ENCODE measurements at regions not wholly inside any gene's neighbourhood (a gene's known extent, or its start where the extent isn't known, plus 50 kb on each side); places are given as distances from the start of the nearest gene placed in this dataset.

DNA sequence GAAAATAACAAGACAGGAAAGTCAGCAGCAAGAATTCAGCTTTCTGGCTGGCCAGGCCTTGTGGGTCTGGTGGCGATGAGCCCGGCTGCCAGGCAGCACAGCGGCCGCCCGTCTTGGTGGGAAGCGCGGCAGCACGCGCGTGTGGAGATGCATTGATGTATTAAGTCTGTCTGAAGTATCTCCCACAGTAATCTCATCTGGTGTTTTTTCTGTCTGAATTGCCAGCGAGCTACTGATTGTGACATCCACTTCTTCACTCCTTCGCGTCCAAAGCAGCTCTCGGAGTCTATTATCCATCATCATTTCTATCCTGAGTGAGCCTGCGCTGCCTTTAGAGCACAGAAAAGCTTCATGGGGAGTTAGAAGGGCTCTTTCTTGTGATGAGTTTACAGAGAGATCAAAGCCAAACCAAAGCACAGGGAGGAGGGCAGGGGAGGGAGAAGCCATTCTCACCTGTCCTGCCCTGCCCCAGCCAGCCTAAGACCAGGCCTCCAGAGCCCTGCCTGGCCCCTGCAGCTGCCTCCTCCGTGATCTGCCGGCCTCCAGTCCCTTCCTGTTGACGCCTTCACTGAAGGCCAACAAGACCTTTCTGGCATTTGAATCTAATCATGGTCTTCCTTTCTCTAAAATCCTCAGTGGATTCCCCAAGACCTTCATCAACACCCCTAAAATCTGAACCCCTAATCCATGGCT lies 1419.0 kb downstream of the TBC1D22A start:
- no peak for ATAC-seq
- TF ChIP-seq ZFP30 (CRISPR knock-in tag; IDR thresholded peaks at IDR 0.05), result no peak
- TF ChIP-seq TOX (CRISPR knock-in tag; IDR thresholded peaks at IDR 0.05; ENCODE audit: borderline replicate concordance), result no peak
- no peak for TF ChIP-seq PPARA (CRISPR knock-in tag; IDR thresholded peaks at IDR 0.05; ENCODE audit: borderline replicate concordance)
- no peak for TF ChIP-seq ZNF8 (CRISPR knock-in tag; IDR thresholded peaks at IDR 0.05)
- TF ChIP-seq OSR1 (CRISPR knock-in tag; IDR thresholded peaks at IDR 0.05), result no peak
- TF ChIP-seq, protein P1, sequence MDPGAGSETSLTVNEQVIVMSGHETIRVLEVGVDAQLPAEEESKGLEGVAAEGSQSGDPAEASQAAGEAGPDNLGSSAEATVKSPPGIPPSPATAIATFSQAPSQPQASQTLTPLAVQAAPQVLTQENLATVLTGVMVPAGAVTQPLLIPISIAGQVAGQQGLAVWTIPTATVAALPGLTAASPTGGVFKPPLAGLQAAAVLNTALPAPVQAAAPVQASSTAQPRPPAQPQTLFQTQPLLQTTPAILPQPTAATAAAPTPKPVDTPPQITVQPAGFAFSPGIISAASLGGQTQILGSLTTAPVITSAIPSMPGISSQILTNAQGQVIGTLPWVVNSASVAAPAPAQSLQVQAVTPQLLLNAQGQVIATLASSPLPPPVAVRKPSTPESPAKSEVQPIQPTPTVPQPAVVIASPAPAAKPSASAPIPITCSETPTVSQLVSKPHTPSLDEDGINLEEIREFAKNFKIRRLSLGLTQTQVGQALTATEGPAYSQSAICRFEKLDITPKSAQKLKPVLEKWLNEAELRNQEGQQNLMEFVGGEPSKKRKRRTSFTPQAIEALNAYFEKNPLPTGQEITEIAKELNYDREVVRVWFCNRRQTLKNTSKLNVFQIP (CRISPR knock-in tag; IDR thresholded peaks at IDR 0.05; ENCODE audit: borderline replicate concordance, low read depth), result no peak
- TF ChIP-seq ISL1 (CRISPR knock-in tag; IDR thresholded peaks at IDR 0.05), result no peak
- TF ChIP-seq SNAI2 (CRISPR knock-in tag; IDR thresholded peaks at IDR 0.05), result no peak
- no peak for TF ChIP-seq ARNTL (CRISPR knock-in tag; IDR thresholded peaks at IDR 0.05; ENCODE audit: borderline replicate concordance, low read depth)
- TF ChIP-seq ESRRG (CRISPR knock-in tag; IDR thresholded peaks at IDR 0.05), result no peak
- TF ChIP-seq GLIS3 (CRISPR knock-in tag; IDR thresholded peaks at IDR 0.05), result no peak
- TF ChIP-seq, protein P2, sequence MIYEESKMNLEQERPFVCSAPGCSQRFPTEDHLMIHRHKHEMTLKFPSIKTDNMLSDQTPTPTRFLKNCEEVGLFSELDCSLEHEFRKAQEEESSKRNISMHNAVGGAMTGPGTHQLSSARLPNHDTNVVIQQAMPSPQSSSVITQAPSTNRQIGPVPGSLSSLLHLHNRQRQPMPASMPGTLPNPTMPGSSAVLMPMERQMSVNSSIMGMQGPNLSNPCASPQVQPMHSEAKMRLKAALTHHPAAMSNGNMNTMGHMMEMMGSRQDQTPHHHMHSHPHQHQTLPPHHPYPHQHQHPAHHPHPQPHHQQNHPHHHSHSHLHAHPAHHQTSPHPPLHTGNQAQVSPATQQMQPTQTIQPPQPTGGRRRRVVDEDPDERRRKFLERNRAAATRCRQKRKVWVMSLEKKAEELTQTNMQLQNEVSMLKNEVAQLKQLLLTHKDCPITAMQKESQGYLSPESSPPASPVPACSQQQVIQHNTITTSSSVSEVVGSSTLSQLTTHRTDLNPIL (CRISPR knock-in tag; IDR thresholded peaks at IDR 0.05; ENCODE audit: low read depth), result no peak
- no peak for TF ChIP-seq TCF4 (CRISPR knock-in tag; IDR thresholded peaks at IDR 0.05; ENCODE audit: borderline replicate concordance)

DNA sequence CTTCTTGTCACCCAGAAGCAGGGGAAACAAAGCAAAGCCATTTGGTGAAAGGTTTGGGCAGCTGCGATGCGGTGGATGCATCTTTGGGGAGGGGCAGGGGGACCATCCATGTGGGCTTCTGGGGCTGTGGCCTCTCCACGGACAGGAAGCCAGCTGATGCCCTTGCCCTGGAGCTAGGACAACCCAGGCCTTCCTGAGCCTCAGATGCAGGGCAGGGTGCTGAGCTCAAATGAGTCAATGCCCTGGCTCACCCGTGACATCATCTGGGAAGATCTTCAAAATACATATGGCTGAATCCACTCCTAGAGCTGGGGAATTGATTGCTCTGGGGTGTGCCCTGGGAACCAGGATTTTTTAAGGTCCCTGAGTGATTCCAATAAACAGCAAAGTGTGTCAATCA lies 1418.2 kb downstream of the TBC1D22A start:
- no peak for ATAC-seq
- TF ChIP-seq OSR1 (CRISPR knock-in tag; IDR thresholded peaks at IDR 0.05) (no peak), ZFP3 (CRISPR knock-in tag; IDR thresholded peaks at IDR 0.05) (no peak), ISL1 (CRISPR knock-in tag; IDR thresholded peaks at IDR 0.05) (no peak), ZNF8 (CRISPR knock-in tag; IDR thresholded peaks at IDR 0.05) (no peak), CSDC2 (CRISPR knock-in tag; IDR thresholded peaks at IDR 0.05) (no peak), PPARA (CRISPR knock-in tag; IDR thresholded peaks at IDR 0.05; ENCODE audit: borderline replicate concordance) (no peak), RARB (CRISPR knock-in tag; IDR thresholded peaks at IDR 0.05) (no peak)
- TF ChIP-seq, protein P3, sequence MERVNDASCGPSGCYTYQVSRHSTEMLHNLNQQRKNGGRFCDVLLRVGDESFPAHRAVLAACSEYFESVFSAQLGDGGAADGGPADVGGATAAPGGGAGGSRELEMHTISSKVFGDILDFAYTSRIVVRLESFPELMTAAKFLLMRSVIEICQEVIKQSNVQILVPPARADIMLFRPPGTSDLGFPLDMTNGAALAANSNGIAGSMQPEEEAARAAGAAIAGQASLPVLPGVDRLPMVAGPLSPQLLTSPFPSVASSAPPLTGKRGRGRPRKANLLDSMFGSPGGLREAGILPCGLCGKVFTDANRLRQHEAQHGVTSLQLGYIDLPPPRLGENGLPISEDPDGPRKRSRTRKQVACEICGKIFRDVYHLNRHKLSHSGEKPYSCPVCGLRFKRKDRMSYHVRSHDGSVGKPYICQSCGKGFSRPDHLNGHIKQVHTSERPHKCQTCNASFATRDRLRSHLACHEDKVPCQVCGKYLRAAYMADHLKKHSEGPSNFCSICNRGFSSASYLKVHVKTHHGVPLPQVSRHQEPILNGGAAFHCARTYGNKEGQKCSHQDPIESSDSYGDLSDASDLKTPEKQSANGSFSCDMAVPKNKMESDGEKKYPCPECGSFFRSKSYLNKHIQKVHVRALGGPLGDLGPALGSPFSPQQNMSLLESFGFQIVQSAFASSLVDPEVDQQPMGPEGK (CRISPR knock-in tag; IDR thresholded peaks at IDR 0.05; ENCODE audit: borderline replicate concordance), result no peak
- TF ChIP-seq, protein P1 (CRISPR knock-in tag; IDR thresholded peaks at IDR 0.05; ENCODE audit: borderline replicate concordance, low read depth), result no peak
- TF ChIP-seq, protein P4, sequence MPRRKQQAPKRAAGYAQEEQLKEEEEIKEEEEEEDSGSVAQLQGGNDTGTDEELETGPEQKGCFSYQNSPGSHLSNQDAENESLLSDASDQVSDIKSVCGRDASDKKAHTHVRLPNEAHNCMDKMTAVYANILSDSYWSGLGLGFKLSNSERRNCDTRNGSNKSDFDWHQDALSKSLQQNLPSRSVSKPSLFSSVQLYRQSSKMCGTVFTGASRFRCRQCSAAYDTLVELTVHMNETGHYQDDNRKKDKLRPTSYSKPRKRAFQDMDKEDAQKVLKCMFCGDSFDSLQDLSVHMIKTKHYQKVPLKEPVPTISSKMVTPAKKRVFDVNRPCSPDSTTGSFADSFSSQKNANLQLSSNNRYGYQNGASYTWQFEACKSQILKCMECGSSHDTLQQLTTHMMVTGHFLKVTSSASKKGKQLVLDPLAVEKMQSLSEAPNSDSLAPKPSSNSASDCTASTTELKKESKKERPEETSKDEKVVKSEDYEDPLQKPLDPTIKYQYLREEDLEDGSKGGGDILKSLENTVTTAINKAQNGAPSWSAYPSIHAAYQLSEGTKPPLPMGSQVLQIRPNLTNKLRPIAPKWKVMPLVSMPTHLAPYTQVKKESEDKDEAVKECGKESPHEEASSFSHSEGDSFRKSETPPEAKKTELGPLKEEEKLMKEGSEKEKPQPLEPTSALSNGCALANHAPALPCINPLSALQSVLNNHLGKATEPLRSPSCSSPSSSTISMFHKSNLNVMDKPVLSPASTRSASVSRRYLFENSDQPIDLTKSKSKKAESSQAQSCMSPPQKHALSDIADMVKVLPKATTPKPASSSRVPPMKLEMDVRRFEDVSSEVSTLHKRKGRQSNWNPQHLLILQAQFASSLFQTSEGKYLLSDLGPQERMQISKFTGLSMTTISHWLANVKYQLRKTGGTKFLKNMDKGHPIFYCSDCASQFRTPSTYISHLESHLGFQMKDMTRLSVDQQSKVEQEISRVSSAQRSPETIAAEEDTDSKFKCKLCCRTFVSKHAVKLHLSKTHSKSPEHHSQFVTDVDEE (CRISPR knock-in tag; IDR thresholded peaks at IDR 0.05), result no peak

Measured in SK-N-SH treated with all-trans-retinoic acid at 6 μM for 48 hours (cell line).